ENCODE measurements at regions not wholly inside any gene's neighbourhood (a gene's known extent, or its start where the extent isn't known, plus 50 kb on each side); places are given as distances from the start of the nearest gene placed in this dataset.

GRCh38 chr1:208803011-208803811 lies 559.0 kb upstream of the PLXNA2 start:
- TF ChIP-seq CTCF (conservative IDR thresholded peaks at IDR 0.05; ENCODE audit: low read depth, low read length) = no peak
- no peak for DNase-seq (ENCODE audit: low read depth)
- H3K4me3 ChIP-seq (ENCODE audit: low read depth, low read length) = no peak overlapping the region

DNA sequence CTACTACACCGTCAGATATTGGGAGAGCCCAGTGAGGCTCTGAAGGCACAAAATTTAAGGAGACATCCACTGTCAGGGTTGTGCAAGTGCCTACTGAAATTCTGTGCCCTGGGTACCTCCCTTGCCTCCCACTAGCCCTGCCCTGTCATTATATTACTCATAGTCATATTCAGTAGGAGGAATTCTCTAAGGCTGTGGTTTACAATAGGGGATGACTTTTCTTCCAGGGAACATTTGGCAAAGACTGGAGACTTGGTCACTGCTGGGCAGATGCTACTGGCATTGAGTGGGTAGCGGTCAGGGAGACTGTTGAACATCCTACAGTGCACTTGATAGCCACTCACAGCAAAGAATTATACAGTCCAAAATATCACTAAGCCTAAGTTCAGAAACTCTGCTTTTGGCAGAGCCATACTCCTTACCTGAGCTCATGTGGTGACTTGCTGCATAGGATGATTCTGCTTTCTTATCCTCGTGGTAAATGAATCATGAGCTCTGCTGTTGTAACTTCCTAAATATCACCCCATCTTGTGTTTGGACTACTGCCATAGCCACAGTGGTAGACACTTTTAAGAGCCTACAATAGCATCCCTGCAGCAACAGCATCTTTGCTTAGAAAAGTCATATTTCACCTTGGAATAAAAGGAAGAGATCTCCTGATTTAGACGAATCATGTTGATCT lies 563.4 kb upstream of the PLXNA2 start:
- H3K4me3 ChIP-seq (ENCODE audit: low read depth, low read length) = no peak overlapping the region
- no peak for TF ChIP-seq CTCF (conservative IDR thresholded peaks at IDR 0.05; ENCODE audit: low read depth, low read length)
- DNase-seq (ENCODE audit: low read depth) = no peak

- H3K4me3 ChIP-seq (ENCODE audit: low read depth, low read length) = no peak overlapping the region
- no peak for DNase-seq (ENCODE audit: low read depth)
- TF ChIP-seq CTCF (conservative IDR thresholded peaks at IDR 0.05; ENCODE audit: low read depth, low read length) = no peak
Observed at GRCh38 chr1:208808301-208808700, 564.1 kb upstream of the PLXNA2 start.

- no peak overlapping the region for H3K4me3 ChIP-seq (ENCODE audit: low read depth, low read length)
- no peak for TF ChIP-seq CTCF (conservative IDR thresholded peaks at IDR 0.05; ENCODE audit: low read depth, low read length)
- DNase-seq (ENCODE audit: low read depth) = no peak
Observed at GRCh38 chr1:208809876-208810275, 565.7 kb upstream of the PLXNA2 start.

DNA sequence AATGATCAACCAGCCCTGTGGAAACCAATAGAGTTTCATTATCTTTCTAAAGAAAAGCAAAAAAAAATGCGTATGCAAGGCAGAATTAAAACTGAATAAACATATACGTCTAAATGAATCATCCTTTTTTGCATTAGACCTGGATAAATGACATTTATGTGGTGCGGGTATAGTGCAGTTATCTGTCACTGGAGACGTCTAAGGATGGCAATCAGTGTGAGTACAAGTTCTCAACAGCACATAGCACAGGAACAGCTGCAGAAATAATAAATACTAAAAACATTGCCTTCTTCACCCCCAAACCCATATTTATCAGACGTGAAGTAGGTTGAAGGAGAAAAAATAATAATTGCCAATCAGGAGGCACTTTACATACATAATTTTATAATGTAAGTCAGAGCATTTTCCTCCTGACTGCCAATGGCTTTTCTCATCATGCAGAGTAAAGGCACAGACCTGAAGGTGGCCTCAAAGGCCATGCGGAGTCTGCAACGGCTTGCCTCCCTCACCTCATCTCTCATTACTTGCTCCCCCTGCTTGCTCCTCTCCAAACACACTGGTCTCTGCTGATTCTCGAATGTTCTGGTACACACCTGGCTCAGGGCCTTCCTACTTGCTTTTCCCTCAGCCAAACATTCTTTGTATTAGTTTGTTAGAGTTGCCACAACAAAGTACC lies 574.7 kb upstream of the PLXNA2 start:
- no peak overlapping the region for H3K4me3 ChIP-seq (ENCODE audit: low read depth, low read length)
- DNase-seq (ENCODE audit: low read depth) = no peak
- no peak for TF ChIP-seq CTCF (conservative IDR thresholded peaks at IDR 0.05; ENCODE audit: low read depth, low read length)

GRCh38 chr1:208820580-208821212 lies 576.5 kb upstream of the PLXNA2 start:
- no peak for TF ChIP-seq CTCF (conservative IDR thresholded peaks at IDR 0.05; ENCODE audit: low read depth, low read length)
- H3K4me3 ChIP-seq (ENCODE audit: low read depth, low read length) = no peak overlapping the region
- DNase-seq (ENCODE audit: low read depth) = no peak
